ENCODE measurements at regions not wholly inside any gene's neighbourhood (a gene's known extent, or its start where the extent isn't known, plus 50 kb on each side); places are given as distances from the start of the nearest gene placed in this dataset.

DNA sequence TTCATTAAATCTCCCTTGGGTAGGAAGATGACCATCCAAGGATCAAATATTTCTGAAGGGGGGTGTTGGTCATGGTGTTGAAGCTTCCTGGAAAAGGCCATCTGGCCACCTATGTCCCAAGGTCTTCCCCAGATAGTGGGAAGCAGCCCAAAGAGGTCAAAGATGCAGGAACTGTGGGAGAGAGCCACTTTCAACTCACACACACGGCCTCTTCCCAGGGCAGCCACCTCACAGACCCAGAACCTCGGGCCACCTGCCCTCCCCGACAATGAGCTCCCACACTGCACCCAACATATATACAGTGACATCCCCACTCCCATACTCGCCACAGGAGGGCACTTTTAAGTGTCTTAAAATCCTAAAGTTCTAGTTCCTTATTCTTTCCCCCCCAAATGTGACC lies 164.5 kb upstream of the ETV3 start (continued):
- TF ChIP-seq, protein P1, sequence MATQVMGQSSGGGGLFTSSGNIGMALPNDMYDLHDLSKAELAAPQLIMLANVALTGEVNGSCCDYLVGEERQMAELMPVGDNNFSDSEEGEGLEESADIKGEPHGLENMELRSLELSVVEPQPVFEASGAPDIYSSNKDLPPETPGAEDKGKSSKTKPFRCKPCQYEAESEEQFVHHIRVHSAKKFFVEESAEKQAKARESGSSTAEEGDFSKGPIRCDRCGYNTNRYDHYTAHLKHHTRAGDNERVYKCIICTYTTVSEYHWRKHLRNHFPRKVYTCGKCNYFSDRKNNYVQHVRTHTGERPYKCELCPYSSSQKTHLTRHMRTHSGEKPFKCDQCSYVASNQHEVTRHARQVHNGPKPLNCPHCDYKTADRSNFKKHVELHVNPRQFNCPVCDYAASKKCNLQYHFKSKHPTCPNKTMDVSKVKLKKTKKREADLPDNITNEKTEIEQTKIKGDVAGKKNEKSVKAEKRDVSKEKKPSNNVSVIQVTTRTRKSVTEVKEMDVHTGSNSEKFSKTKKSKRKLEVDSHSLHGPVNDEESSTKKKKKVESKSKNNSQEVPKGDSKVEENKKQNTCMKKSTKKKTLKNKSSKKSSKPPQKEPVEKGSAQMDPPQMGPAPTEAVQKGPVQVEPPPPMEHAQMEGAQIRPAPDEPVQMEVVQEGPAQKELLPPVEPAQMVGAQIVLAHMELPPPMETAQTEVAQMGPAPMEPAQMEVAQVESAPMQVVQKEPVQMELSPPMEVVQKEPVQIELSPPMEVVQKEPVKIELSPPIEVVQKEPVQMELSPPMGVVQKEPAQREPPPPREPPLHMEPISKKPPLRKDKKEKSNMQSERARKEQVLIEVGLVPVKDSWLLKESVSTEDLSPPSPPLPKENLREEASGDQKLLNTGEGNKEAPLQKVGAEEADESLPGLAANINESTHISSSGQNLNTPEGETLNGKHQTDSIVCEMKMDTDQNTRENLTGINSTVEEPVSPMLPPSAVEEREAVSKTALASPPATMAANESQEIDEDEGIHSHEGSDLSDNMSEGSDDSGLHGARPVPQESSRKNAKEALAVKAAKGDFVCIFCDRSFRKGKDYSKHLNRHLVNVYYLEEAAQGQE (IDR thresholded peaks at IDR 0.05; ENCODE audit: unreplicated experiment), result no peak
- TF ChIP-seq STAT1 (IDR thresholded peaks at IDR 0.05; ENCODE audit: unreplicated experiment), result no peak
- TF ChIP-seq, protein P2, sequence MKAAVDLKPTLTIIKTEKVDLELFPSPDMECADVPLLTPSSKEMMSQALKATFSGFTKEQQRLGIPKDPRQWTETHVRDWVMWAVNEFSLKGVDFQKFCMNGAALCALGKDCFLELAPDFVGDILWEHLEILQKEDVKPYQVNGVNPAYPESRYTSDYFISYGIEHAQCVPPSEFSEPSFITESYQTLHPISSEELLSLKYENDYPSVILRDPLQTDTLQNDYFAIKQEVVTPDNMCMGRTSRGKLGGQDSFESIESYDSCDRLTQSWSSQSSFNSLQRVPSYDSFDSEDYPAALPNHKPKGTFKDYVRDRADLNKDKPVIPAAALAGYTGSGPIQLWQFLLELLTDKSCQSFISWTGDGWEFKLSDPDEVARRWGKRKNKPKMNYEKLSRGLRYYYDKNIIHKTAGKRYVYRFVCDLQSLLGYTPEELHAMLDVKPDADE (IDR thresholded peaks at IDR 0.05), result no peak
- TF ChIP-seq, protein P3, sequence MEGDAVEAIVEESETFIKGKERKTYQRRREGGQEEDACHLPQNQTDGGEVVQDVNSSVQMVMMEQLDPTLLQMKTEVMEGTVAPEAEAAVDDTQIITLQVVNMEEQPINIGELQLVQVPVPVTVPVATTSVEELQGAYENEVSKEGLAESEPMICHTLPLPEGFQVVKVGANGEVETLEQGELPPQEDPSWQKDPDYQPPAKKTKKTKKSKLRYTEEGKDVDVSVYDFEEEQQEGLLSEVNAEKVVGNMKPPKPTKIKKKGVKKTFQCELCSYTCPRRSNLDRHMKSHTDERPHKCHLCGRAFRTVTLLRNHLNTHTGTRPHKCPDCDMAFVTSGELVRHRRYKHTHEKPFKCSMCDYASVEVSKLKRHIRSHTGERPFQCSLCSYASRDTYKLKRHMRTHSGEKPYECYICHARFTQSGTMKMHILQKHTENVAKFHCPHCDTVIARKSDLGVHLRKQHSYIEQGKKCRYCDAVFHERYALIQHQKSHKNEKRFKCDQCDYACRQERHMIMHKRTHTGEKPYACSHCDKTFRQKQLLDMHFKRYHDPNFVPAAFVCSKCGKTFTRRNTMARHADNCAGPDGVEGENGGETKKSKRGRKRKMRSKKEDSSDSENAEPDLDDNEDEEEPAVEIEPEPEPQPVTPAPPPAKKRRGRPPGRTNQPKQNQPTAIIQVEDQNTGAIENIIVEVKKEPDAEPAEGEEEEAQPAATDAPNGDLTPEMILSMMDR (conservative IDR thresholded peaks at IDR 0.05; ENCODE audit: low read depth in 2 of 2), result no peak
- TF ChIP-seq CREB1 (CRISPR knock-in tag; IDR thresholded peaks at IDR 0.05; ENCODE audit: low read depth), result no peak
- no peak for TF ChIP-seq POLR2AphosphoS5 (IDR thresholded peaks at IDR 0.05; ENCODE audit: low read depth)
- TF ChIP-seq EZH2phosphoT487 (IDR thresholded peaks at IDR 0.05; ENCODE audit: unreplicated experiment), result no peak

DNA sequence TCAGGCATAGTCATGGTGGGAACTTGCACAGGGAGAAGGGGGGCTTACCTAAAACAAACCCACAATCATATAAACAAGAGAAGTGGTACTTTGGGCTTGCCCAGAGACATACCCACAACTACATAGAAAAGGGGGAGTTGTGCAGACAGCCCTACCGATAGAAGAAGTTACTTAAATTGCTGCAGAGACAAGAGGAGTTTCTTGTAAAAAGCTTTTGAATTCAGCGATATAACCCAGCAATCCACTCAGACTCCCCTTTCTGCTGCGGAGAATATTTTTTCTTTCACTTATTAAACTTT lies 164.0 kb upstream of the ETV3 start:
- Histone ChIP-seq H3K4me2 (no peak overlapping the region), H3K27ac (ENCODE audit: low read depth) (no peak overlapping the region), H2AFZ (no peak overlapping the region), H4K20me1 (replicated peaks; ENCODE audit: insufficient read depth) (no peaks in the 10 kb centered on the region), H3K36me3 (ENCODE audit: insufficient read depth) (no peaks in the 10 kb centered on the region), H3F3A (replicated peaks; ENCODE audit: low read depth) (no peaks in the 10 kb centered on the region), H3K9me2 (ENCODE audit: insufficient read depth) (no peaks in the 10 kb centered on the region), H3K4me1 (ENCODE audit: insufficient read depth) (no peaks in the 10 kb centered on the region), H3K4me3 (no peak overlapping the region), H3K27me3 (ENCODE audit: insufficient read depth) (no peaks in the 10 kb centered on the region), H3K79me2 (replicated peaks; ENCODE audit: insufficient read depth) (no peaks in the 10 kb centered on the region)
- DNase-seq (ENCODE audit: low spot score) (no peak), ATAC-seq (no peak)
- Mint-ChIP-seq H3K36me3 (ENCODE audit: low read depth) (no peaks in the 10 kb centered on the region), H3K9me3 (no peaks in the 10 kb centered on the region), H3K27ac (no peak overlapping the region), H3K4me1 (no peaks in the 10 kb centered on the region), H3K4me3 (no peak overlapping the region), H3K27me3 (ENCODE audit: insufficient read depth, low read depth, poor library complexity) (peaks cover 6% of the 10 kb centered on the region)
- TF ChIP-seq ZNF331 (CRISPR knock-in tag; IDR thresholded peaks at IDR 0.05; ENCODE audit: low read depth) (no peak), EZH2 (IDR thresholded peaks at IDR 0.05; ENCODE audit: low read depth, unreplicated experiment) (no peak), ZNF114 (CRISPR knock-in tag; IDR thresholded peaks at IDR 0.05) (no peak), POLR2AphosphoS5 (IDR thresholded peaks at IDR 0.05; ENCODE audit: low read depth) (no peak), NANOG (IDR thresholded peaks at IDR 0.05; ENCODE audit: borderline replicate concordance) (no peak), EZH2phosphoT487 (IDR thresholded peaks at IDR 0.05; ENCODE audit: unreplicated experiment) (no peak), STAT1 (IDR thresholded peaks at IDR 0.05; ENCODE audit: unreplicated experiment) (no peak), JUNB (IDR thresholded peaks at IDR 0.05; ENCODE audit: unreplicated experiment) (no peak)
- TF ChIP-seq, protein P1 (IDR thresholded peaks at IDR 0.05; ENCODE audit: unreplicated experiment), result no peak
- TF ChIP-seq, protein P2 (IDR thresholded peaks at IDR 0.05), result no peak
- TF ChIP-seq, protein P3 (conservative IDR thresholded peaks at IDR 0.05; ENCODE audit: low read depth in 2 of 2), result no peak
